Neural cell (in vitro differentiated cells): ENCODE measurements at regions not wholly inside any gene's neighbourhood (a gene's known extent, or its start where the extent isn't known, plus 50 kb on each side); places are given as distances from the start of the nearest gene placed in this dataset.

Experiments
- H2AFZ ChIP-seq: fragments of 200-600, 300-800 bp; sonication (generic), shearing (Covaris generic); 2 replicates; pipeline ENCODE4 v1.6.0; 2014; ENCODE audit warnings: low read depth, mild to moderate bottlenecking, antibody characterized with exemption, low read length, moderate library complexity
- H3F3A ChIP-seq: fragments of 200-600 bp; shearing (Covaris generic); 2 replicates; pipeline ENCODE4 v1.6.1; 2016; ENCODE audit warnings: mild to moderate bottlenecking, moderate library complexity, mixed read lengths, antibody characterized with exemption, low read length; ENCODE audit not compliant: insufficient read depth, poor library complexity, severe bottlenecking
- H3K27ac ChIP-seq: fragments of 200-600, 300-800 bp; sonication (generic), shearing (Covaris generic); 2 replicates; pipeline ENCODE4 v1.5.1; 2014; ENCODE audit warnings: mild to moderate bottlenecking, low read length, moderate library complexity
- H3K27me3 ChIP-seq: fragments of 300-800, 200-600 bp; sonication (generic), shearing (Covaris generic); 2 replicates; pipeline ENCODE4 v1.6.0; 2014; ENCODE audit warnings: mild to moderate bottlenecking, low read depth, low read length, moderate library complexity; ENCODE audit not compliant: insufficient read depth
- H3K36me3 ChIP-seq: fragments of 300-800, 200-600 bp; sonication (generic), shearing (Covaris generic); 2 replicates; pipeline ENCODE4 v1.5.1; 2014; ENCODE audit warnings: mild to moderate bottlenecking, antibody characterized with exemption, low read length, moderate library complexity; ENCODE audit not compliant: insufficient read depth
- H3K4me2 ChIP-seq: fragments of 300-800, 200-600 bp; sonication (generic), shearing (Covaris generic); 2 replicates; pipeline ENCODE4 v1.6.0; 2014; ENCODE audit warnings: mild to moderate bottlenecking, low read length
- H3K4me3 ChIP-seq: fragments of 300-800, 200-600 bp; sonication (generic), shearing (Covaris generic); 2 replicates; pipeline ENCODE4 v1.5.1; 2014; ENCODE audit warnings: mild to moderate bottlenecking, low read length, moderate library complexity
- H3K79me2 ChIP-seq: fragments of 200-600 bp; shearing (Covaris generic); replicated peaks from 2 replicates; pipeline ENCODE4 v1.6.0; 2014; ENCODE audit warnings: mild to moderate bottlenecking, low read length, moderate library complexity; ENCODE audit not compliant: insufficient read depth
- H3K9ac ChIP-seq: fragments of 300-800, 200-600 bp; sonication (generic), shearing (Covaris generic); 2 replicates; pipeline ENCODE4 v1.6.1; 2016; ENCODE audit warnings: mild to moderate bottlenecking, low read length, mixed read lengths
- H3K9me2 ChIP-seq: fragments of 200-600 bp; shearing (Covaris generic); 2 replicates; pipeline ENCODE4 v1.6.1; 2016; ENCODE audit warnings: mild to moderate bottlenecking, low read length, mixed read lengths; ENCODE audit not compliant: insufficient read depth
- H3K9me3 ChIP-seq: fragments of 200-600, 300-800 bp; sonication (generic), shearing (Covaris generic); 2 replicates; pipeline ENCODE4 v1.6.1; 2016; ENCODE audit warnings: mild to moderate bottlenecking, mixed run types, low read length, moderate library complexity, mixed read lengths
- H4K20me1 ChIP-seq: fragments of 200-600 bp; shearing (Covaris generic); 2 replicates; pipeline ENCODE4 v1.6.1; 2016; ENCODE audit warnings: mild to moderate bottlenecking, mixed run types; ENCODE audit not compliant: insufficient read depth
- CTCF ChIP-seq: fragments of 450-650 bp; IDR thresholded peaks from 2 replicates; pipeline ENCODE4 v1.5.1; 2014; ENCODE audit warnings: antibody characterized with exemption, mild to moderate bottlenecking, moderate library complexity; ENCODE audit not compliant: poor library complexity, severe bottlenecking
- EP300 ChIP-seq: fragments of 450-650 bp; conservative IDR thresholded peaks from 2 replicates; pipeline ENCODE4 v1.6.1; 2014; ENCODE audit warnings: antibody characterized with exemption, mild to moderate bottlenecking, moderate library complexity; ENCODE audit not compliant: poor library complexity, severe bottlenecking
- EZH2 ChIP-seq: fragments of 200-600, 300-800 bp; shearing (Covaris generic), sonication (generic); IDR thresholded peaks from 2 replicates; pipeline ENCODE4 v1.6.1; 2014; ENCODE audit warnings: antibody characterized with exemption, low read length, borderline replicate concordance, mild to moderate bottlenecking; ENCODE audit not compliant: insufficient read depth, poor library complexity, severe bottlenecking
- MXI1 ChIP-seq: fragments of 450-650 bp; conservative IDR thresholded peaks from 2 replicates; pipeline ENCODE4 v1.6.1; 2014; ENCODE audit warnings: antibody characterized with exemption, mild to moderate bottlenecking; ENCODE audit not compliant: poor library complexity, severe bottlenecking
- POLR2AphosphoS5 ChIP-seq: IDR thresholded peaks from 2 replicates; pipeline ENCODE4 v1.6.1; 2012
- RAD21 ChIP-seq: fragments of 450-650 bp; conservative IDR thresholded peaks from 2 replicates; pipeline ENCODE4 v1.6.1; 2014; ENCODE audit warnings: antibody characterized with exemption, mild to moderate bottlenecking, moderate library complexity
- REST ChIP-seq: IDR thresholded peaks from 2 replicates; pipeline ENCODE4 v1.6.1; 2012; ENCODE audit warnings: borderline replicate concordance
- SMC3 ChIP-seq: fragments of 450-650 bp; conservative IDR thresholded peaks from 2 replicates; pipeline ENCODE4 v1.6.1; 2014; ENCODE audit warnings: antibody characterized with exemption, mild to moderate bottlenecking, moderate library complexity; ENCODE audit not compliant: poor library complexity
- TAF1 ChIP-seq: IDR thresholded peaks from 2 replicates; pipeline ENCODE4 v1.6.1; 2012; ENCODE audit warnings: low read depth

- Histone ChIP-seq H2AFZ (no peak overlapping the region), H3K4me3 (no peak overlapping the region), H4K20me1 (no peaks in the 10 kb centered on the region), H3F3A (no peaks in the 10 kb centered on the region), H3K9me2 (no peaks in the 10 kb centered on the region), H3K36me3 (no peaks in the 10 kb centered on the region), H3K9me3 (no peaks in the 10 kb centered on the region), H3K27ac (no peak overlapping the region), H3K79me2 (no peaks in the 10 kb centered on the region), H3K9ac (no peak overlapping the region), H3K4me2 (no peak overlapping the region), H3K27me3 (no peaks in the 10 kb centered on the region)
- TF ChIP-seq REST, result no peak
- TF ChIP-seq EP300, result no peak
- TF ChIP-seq SMC3, result no peak
- TF ChIP-seq EZH2, result no peak
- TF ChIP-seq TAF1, result no peak
- TF ChIP-seq POLR2AphosphoS5, result no peak
- no peak for TF ChIP-seq RAD21
- no peak for TF ChIP-seq MXI1
- no peak for TF ChIP-seq CTCF
These were observed 429.3 kb downstream of the PCDH20 start for GRCh38 chr13:60986301-60986700.

GRCh38 chr13:60981407-60981806 is 434.2 kb downstream of the PCDH20 start:
- Histone ChIP-seq H2AFZ (no peak overlapping the region), H3K4me2 (no peak overlapping the region), H3K9ac (no peak overlapping the region), H3F3A (no peaks in the 10 kb centered on the region), H3K79me2 (no peaks in the 10 kb centered on the region), H4K20me1 (no peaks in the 10 kb centered on the region), H3K9me3 (no peaks in the 10 kb centered on the region), H3K27me3 (no peaks in the 10 kb centered on the region), H3K4me3 (no peak overlapping the region), H3K36me3 (no peaks in the 10 kb centered on the region), H3K9me2 (no peaks in the 10 kb centered on the region), H3K27ac (no peak overlapping the region)
- TF ChIP-seq EZH2 (no peak), RAD21 (no peak), REST (no peak), SMC3 (no peak), POLR2AphosphoS5 (no peak), CTCF (no peak), MXI1 (no peak), TAF1 (no peak), EP300 (no peak)
